HEK293T (cell line): ENCODE measurements at regions not wholly inside any gene's neighbourhood (a gene's known extent, or its start where the extent isn't known, plus 50 kb on each side); places are given as distances from the start of the nearest gene placed in this dataset.

Experiments
- BHLHE40 ChIP-seq: fragments of 450-650 bp; IDR thresholded peaks from 2 replicates; pipeline ENCODE4 v1.6.1; 2016; ENCODE audit warnings: mild to moderate bottlenecking, moderate library complexity, borderline replicate concordance
- FOXA1 ChIP-seq: fragments of 450-650 bp; IDR thresholded peaks from 2 replicates; pipeline ENCODE4 v1.6.1; 2016; ENCODE audit warnings: mild to moderate bottlenecking
- FOXK2 ChIP-seq: fragments of 450-650 bp; IDR thresholded peaks from 2 replicates; pipeline ENCODE4 v1.6.1; 2016; ENCODE audit warnings: mild to moderate bottlenecking
- FOXM1 ChIP-seq: fragments of 450-650 bp; IDR thresholded peaks from 2 replicates; pipeline ENCODE4 v1.6.1; 2017; ENCODE audit warnings: mild to moderate bottlenecking, borderline replicate concordance
- HDGF ChIP-seq: fragments of 450-650 bp; IDR thresholded peaks from 2 replicates; pipeline ENCODE4 v1.6.1; 2017; ENCODE audit warnings: antibody characterized with exemption, borderline replicate concordance
- LEF1 ChIP-seq: fragments of 450-650 bp; IDR thresholded peaks from 2 replicates; pipeline ENCODE4 v1.6.1; 2017; ENCODE audit warnings: mild to moderate bottlenecking, borderline replicate concordance
- NFRKB ChIP-seq: fragments of 450-650 bp; IDR thresholded peaks from 2 replicates; pipeline ENCODE4 v1.6.1; 2016; ENCODE audit warnings: mild to moderate bottlenecking, moderate library complexity
- SP1 ChIP-seq: fragments of 450-650 bp; IDR thresholded peaks from 2 replicates; pipeline ENCODE4 v1.6.1; 2017
- TARDBP ChIP-seq: fragments of 450-650 bp; IDR thresholded peaks from 2 replicates; pipeline ENCODE4 v1.6.1; 2016

DNA sequence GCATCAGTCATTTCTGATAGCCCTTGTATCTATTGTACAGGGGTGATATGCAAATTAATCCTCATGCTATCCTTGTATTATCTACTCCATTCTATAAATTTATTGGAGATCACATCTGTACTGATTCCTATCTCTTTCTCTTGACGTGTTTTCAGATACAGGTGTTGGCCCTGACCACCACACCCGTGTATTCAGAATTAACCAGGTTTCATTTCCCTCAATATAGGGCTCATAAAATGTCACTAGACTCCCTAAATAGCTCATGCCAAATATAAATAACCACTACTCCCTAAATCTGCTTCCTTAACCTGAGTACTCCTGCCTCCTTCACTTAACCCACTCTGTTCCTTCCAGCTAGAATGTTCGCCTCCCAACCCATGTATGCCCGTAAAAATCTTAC lies 522.8 kb upstream of the KLF4 start:
- TF ChIP-seq FOXK2, result no peak
- TF ChIP-seq FOXM1, result no peak
- no peak for TF ChIP-seq LEF1
- no peak for TF ChIP-seq SP1
- no peak for TF ChIP-seq FOXA1
- no peak for TF ChIP-seq BHLHE40
- TF ChIP-seq NFRKB, result no peak
- no peak for TF ChIP-seq TARDBP
- TF ChIP-seq HDGF, result no peak
